Endothelial cell of umbilical vein (primary cell): ENCODE measurements at regions not wholly inside any gene's neighbourhood (a gene's known extent, or its start where the extent isn't known, plus 50 kb on each side); places are given as distances from the start of the nearest gene placed in this dataset.
"Not testable (repeated sequence)": the region's sequence is repeated elsewhere in the genome, so short reads cannot be mapped to it uniquely, and the experiment has no call there.

Experiments
- CTCF ChIP-seq, 2 donors: IDR thresholded peaks; 1 replicate in 1 of 2; 2 replicates in 1 of 2; pipeline ENCODE4 v1.5.1; 2011; ENCODE audit warnings: low read length in 2 of 2, mild to moderate bottlenecking in 2 of 2, moderate library complexity in 2 of 2, control low read depth in 1 of 2, inconsistent platforms in 1 of 2, low read depth in 1 of 2; ENCODE audit not compliant: insufficient read depth in 1 of 2; ENCODE audit errors: extremely low read depth in 1 of 2
- JUN ChIP-seq: IDR thresholded peaks from 2 replicates; pipeline ENCODE4 v1.6.1; 2011; ENCODE audit warnings: borderline replicate concordance, low read depth; ENCODE audit not compliant: insufficient read length, insufficient read depth
- MAX ChIP-seq: IDR thresholded peaks from 2 replicates; pipeline ENCODE4 v1.6.1; 2011; ENCODE audit not compliant: insufficient read depth, insufficient read length
- POLR2A ChIP-seq: IDR thresholded peaks from 2 replicates; pipeline ENCODE4 v1.6.1; 2012; ENCODE audit warnings: low read depth, mild to moderate bottlenecking, control low read depth, low read length
- POLR2AphosphoS5 ChIP-seq: IDR thresholded peaks from 2 replicates; pipeline ENCODE4 v1.6.1; 2012; ENCODE audit warnings: low read depth, mild to moderate bottlenecking, control low read depth, low read length, moderate library complexity; ENCODE audit not compliant: insufficient read depth

GRCh38 chr6:55927713-55928112, 52.3 kb upstream of the BMP5 start:
- TF ChIP-seq CTCF (IDR thresholded peaks at IDR 0.05; ENCODE audit: extremely low read depth in 1 of 2, insufficient read depth in 1 of 2, low read depth in 1 of 2, low read length in 2 of 2); POLR2AphosphoS5; POLR2A; JUN; MAX: not testable (repeated sequence)
